ENCODE measurements at regions not wholly inside any gene's neighbourhood (a gene's known extent, or its start where the extent isn't known, plus 50 kb on each side); places are given as distances from the start of the nearest gene placed in this dataset.

DNA sequence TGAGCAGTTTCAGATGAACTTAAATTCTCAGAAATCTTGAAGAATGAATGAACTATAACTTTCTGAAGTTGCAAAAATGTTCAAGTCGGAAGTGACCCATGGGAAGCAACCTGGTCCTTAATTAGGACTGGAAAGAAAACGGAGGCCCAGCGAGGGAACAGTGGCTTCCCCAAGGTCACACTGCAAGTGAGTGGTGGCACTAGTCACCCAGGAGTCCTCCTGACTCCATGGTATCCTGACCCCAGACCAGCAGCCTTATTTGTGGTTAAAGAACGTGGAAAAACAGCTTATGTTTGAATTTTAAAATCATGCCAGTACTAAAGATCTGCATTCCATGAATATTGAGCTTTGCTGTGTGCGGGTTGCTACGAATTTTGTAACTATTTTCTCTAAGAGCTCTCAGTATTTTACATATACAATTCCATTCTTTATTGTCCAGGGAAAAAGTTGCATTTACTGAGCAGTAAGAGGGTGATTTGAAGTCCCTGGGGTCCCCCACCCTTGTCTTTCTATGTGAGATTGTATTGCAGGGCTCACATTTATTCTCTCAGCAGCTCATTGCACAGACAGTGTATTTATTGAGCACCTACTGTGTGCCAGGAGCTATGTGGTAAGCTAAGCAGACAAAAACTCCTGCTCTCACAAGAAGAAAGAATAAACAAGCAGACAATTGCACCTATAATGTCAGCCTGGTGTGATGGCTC, 61.6 kb upstream of the ATP5PO start:
- Mint-ChIP-seq H3K4me3 (no peak overlapping the region), H3K27me3 (ENCODE audit: low read depth) (no peaks in the 10 kb centered on the region), H3K9me3 (no peaks in the 10 kb centered on the region), H3K4me1 (ENCODE audit: low read depth) (peaks cover 56% of the 10 kb centered on the region), H3K27ac (peak overlapping the region; percentile 99), H3K36me3 (ENCODE audit: low read depth) (peaks cover 1% of the 10 kb centered on the region)
- intact Hi-C loops (cut with micrococcal nuclease), result loop anchor here (2.0 to 10.0 kb wide), 6 partner anchors 66 to 742 kb away; partner anchors contain the start of genes CRYZL1, GART, ITSN1 and SON
- CTCF ChIA-PET, result interaction anchor here (0.8 to 2.6 kb wide), 6 partner anchors 24 to 124 kb away, joined by 3 to 9 read pairs (median 3); no protein-coding TSS in a partner anchor
- DNase-seq, result no peak

GRCh38 chr21:33976082-33977016, 60.7 kb upstream of the ATP5PO start:
- peaks cover 52% of the 10 kb centered on the region for H3K4me1 Mint-ChIP-seq (ENCODE audit: low read depth)
- peak; percentile 83 for DNase-seq
- H3K27ac Mint-ChIP-seq, result peak overlapping the region; percentile 99
- H3K27me3 Mint-ChIP-seq (ENCODE audit: low read depth), result no peaks in the 10 kb centered on the region
- peaks cover 1% of the 10 kb centered on the region for H3K36me3 Mint-ChIP-seq (ENCODE audit: low read depth)
- H3K9me3 Mint-ChIP-seq, result no peaks in the 10 kb centered on the region
- peak overlapping the region; percentile 70 for H3K4me3 Mint-ChIP-seq
- intact Hi-C loops (cut with micrococcal nuclease), result loop anchor here (1.0 to 10.0 kb wide), 9 partner anchors 54 to 742 kb away; partner anchors contain the start of genes CRYZL1, GART, ITSN1 and SON
- CTCF ChIA-PET, result interaction anchor here (0.7 to 2.6 kb wide), 11 partner anchors 23 to 180 kb away, joined by 3 to 9 read pairs (median 3); no protein-coding TSS in a partner anchor

GRCh38 chr21:33975548-33976081, 60.0 kb upstream of the ATP5PO start:
- peak overlapping the region; percentile 99 for H3K27ac Mint-ChIP-seq
- H3K36me3 Mint-ChIP-seq (ENCODE audit: low read depth), result peaks cover 1% of the 10 kb centered on the region
- no peaks in the 10 kb centered on the region for H3K27me3 Mint-ChIP-seq (ENCODE audit: low read depth)
- H3K4me1 Mint-ChIP-seq (ENCODE audit: low read depth), result peaks cover 45% of the 10 kb centered on the region
- CTCF ChIA-PET, result interaction anchor here (0.9 to 2.6 kb wide), 7 partner anchors 22 to 99 kb away, joined by 3 to 9 read pairs (median 5); no protein-coding TSS in a partner anchor
- intact Hi-C loops (cut with micrococcal nuclease), result loop anchor here (1.0 to 10.0 kb wide), 13 partner anchors 28 to 741 kb away; partner anchors contain the start of genes CRYZL1, GART, ITSN1 and SON
- peak; percentile 82 for DNase-seq
- H3K9me3 Mint-ChIP-seq, result no peaks in the 10 kb centered on the region
- peak overlapping the region; percentile 70 for H3K4me3 Mint-ChIP-seq

DNA sequence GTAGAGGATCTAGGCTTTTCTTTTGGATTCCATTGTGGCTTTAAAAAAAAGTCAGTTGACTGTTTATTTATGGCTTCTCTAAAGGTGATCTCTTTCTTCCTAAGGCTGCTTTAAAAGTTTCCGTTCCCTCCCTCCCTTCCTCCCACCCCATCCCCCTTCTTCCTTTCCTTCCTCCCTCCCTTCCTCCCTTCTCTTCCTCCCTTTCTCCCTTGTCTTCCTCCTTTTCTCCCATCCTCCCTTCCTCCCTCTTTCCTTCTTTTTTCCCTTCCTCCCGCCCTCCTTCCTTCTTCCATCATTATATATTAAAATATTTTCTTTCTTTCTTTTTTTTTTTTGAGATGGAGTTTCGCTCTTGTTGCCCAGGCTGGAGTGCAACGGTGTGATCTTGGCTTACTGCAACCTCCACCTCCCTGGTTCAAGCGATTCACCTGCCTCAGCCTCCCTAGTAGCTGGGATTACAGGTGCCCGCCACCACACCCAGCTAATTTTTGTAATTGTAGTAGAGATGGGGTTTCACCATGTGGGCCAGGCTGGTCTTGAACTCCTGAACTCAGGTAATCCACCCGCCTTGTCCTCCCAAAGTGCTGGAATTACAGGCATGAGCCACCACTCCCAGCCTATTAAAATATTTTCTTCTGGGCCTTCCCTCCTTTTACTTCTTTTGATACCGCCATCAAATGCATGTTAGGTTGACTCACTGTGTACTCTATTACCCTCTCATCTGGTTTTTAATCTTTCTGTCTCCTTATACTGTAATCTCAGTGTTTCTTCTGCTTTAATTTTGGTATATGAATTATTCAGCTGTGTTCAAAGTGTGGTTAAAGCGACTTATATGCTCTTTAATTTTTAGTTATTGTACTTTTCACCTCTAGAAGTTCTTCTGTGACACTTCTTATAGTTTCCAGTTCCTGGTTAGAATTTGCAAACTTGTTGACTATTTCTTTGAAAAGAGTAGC, 59.2 kb upstream of the ATP5PO start:
- H3K4me3 Mint-ChIP-seq, result no peak overlapping the region
- H3K27me3 Mint-ChIP-seq (ENCODE audit: low read depth), result no peaks in the 10 kb centered on the region
- H3K36me3 Mint-ChIP-seq (ENCODE audit: low read depth), result peaks cover 3% of the 10 kb centered on the region
- intact Hi-C loops (cut with micrococcal nuclease), result loop anchor here (1.0 to 10.0 kb wide), 8 partner anchors 27 to 740 kb away; partner anchors contain the start of genes CRYZL1, GART, ITSN1 and SON
- H3K4me1 Mint-ChIP-seq (ENCODE audit: low read depth), result peaks cover 45% of the 10 kb centered on the region
- CTCF ChIA-PET, result interaction anchor here (1.0 to 2.6 kb wide), 4 partner anchors 21 to 98 kb away, joined by 3 to 9 read pairs (median 5); partner anchors contain the start of genes MRPS6 and SLC5A3
- DNase-seq, result peak; percentile 31
- peak overlapping the region; percentile 99 for H3K27ac Mint-ChIP-seq
- no peaks in the 10 kb centered on the region for H3K9me3 Mint-ChIP-seq

DNA sequence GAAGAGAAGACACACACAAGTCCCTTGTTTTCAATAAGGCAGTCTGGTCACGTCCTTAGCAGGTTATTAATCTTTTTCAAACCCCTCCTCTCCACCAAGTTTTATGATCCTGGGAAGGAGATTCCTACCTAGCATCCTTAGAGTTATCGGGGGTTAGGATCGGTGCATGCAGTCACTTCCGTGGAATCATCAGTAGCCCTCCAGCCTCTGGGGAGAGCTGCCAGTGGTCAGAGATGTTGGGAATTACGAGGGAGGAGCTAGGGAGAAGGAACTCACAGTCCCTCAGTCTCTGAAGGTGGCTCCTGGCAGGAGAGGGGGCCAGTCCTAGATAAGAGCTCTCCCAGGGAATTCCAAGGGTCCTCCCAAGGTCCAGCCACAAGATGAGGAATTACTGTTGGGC, 57.7 kb upstream of the ATP5PO start:
- Mint-ChIP-seq H3K27me3 (ENCODE audit: low read depth) (no peaks in the 10 kb centered on the region), H3K36me3 (ENCODE audit: low read depth) (peaks cover 3% of the 10 kb centered on the region), H3K4me1 (ENCODE audit: low read depth) (peaks cover 41% of the 10 kb centered on the region), H3K27ac (no peak overlapping the region), H3K4me3 (no peak overlapping the region), H3K9me3 (no peaks in the 10 kb centered on the region)
- intact Hi-C loops (cut with micrococcal nuclease), result loop anchor here (10.0 kb wide), 1 partner anchor 738 kb away; no protein-coding TSS in a partner anchor
- no peak for DNase-seq
- CTCF ChIA-PET, result interaction anchor here (1.0 to 1.3 kb wide), 2 partner anchors 25 to 49 kb away, joined by 4 to 5 read pairs; no protein-coding TSS in a partner anchor

DNA sequence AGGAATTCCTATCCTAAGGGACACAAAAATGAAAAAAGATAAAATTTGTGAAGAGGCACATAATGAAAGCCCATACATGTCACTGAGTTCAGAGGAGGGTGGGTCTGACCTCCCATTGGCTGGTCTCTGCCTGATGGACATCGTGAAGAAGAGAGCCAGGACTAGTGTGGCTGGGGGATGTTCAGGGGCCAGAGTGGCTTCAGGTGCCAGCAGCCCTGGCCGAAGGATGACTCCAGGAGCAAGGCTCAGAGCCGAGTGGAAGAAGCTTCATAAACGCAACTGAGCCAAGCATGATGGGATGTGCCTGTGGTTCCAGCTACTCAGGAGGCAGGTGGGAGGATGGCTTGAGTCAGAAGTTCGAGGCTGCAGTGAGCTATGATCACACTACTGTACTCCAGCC, 56.9 kb upstream of the ATP5PO start:
- Mint-ChIP-seq H3K27ac (no peak overlapping the region), H3K27me3 (ENCODE audit: low read depth) (no peaks in the 10 kb centered on the region), H3K9me3 (no peaks in the 10 kb centered on the region), H3K36me3 (ENCODE audit: low read depth) (peaks cover 3% of the 10 kb centered on the region), H3K4me1 (ENCODE audit: low read depth) (peaks cover 39% of the 10 kb centered on the region), H3K4me3 (no peak overlapping the region)
- no peak for DNase-seq
- intact Hi-C loops (cut with micrococcal nuclease), result loop anchor here (10.0 kb wide), 1 partner anchor 738 kb away; no protein-coding TSS in a partner anchor
- CTCF ChIA-PET, result no interaction called here

DNA sequence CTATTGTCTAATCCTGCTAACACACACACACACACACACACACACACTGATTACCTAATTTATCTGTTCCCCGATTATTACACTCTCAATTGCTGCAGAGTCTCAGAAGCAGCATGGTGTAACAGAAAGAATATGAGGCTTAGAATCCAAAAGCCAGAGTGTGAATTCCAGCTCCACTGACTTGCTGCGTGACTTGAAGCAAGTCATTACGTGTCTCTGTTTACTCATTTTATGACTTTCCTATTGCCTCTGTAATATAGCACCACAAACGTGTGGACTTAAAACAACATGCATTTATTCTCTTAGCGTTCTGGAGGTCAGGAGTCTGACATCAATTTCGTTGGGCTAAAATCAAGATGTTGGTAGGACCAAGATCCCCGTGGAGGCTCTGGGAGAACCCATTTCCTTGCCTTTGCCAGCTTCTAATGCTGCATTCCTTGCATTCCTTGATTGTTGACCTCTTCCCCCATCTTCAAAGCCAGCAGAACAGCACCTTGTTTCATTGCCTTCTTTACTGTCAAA, 55.9 kb upstream of the ATP5PO start:
- no peaks in the 10 kb centered on the region for H3K9me3 Mint-ChIP-seq
- DNase-seq, result no peak
- CTCF ChIA-PET, result no interaction called here
- no peaks in the 10 kb centered on the region for H3K27me3 Mint-ChIP-seq (ENCODE audit: low read depth)
- peaks cover 3% of the 10 kb centered on the region for H3K36me3 Mint-ChIP-seq (ENCODE audit: low read depth)
- intact Hi-C loops (cut with micrococcal nuclease), result loop anchor here (10.0 kb wide), 1 partner anchor 737 kb away; no protein-coding TSS in a partner anchor
- peak overlapping the region; percentile 22 for H3K27ac Mint-ChIP-seq
- peaks cover 29% of the 10 kb centered on the region for H3K4me1 Mint-ChIP-seq (ENCODE audit: low read depth)
- no peak overlapping the region for H3K4me3 Mint-ChIP-seq

GRCh38 chr21:33969581-33969980, 54.0 kb upstream of the ATP5PO start:
- intact Hi-C loops (cut with micrococcal nuclease), result no loop called here
- Mint-ChIP-seq H3K27ac (no peak overlapping the region), H3K27me3 (ENCODE audit: low read depth) (no peaks in the 10 kb centered on the region), H3K36me3 (ENCODE audit: low read depth) (peaks cover 1% of the 10 kb centered on the region), H3K9me3 (no peaks in the 10 kb centered on the region), H3K4me1 (ENCODE audit: low read depth) (peaks cover 9% of the 10 kb centered on the region), H3K4me3 (no peak overlapping the region)
- CTCF ChIA-PET, result interaction anchor here (1.8 kb wide), 1 partner anchor 46 kb away, joined by 8 read pairs; no protein-coding TSS in a partner anchor
- no peak for DNase-seq

GRCh38 chr21:33968995-33969348, 53.4 kb upstream of the ATP5PO start:
- intact Hi-C loops (cut with micrococcal nuclease), result no loop called here
- H3K27me3 Mint-ChIP-seq (ENCODE audit: low read depth), result no peaks in the 10 kb centered on the region
- no peak overlapping the region for H3K4me3 Mint-ChIP-seq
- CTCF ChIA-PET, result interaction anchor here (1.8 kb wide), 1 partner anchor 45 kb away, joined by 8 read pairs; no protein-coding TSS in a partner anchor
- no peak overlapping the region for H3K27ac Mint-ChIP-seq
- peaks cover 3% of the 10 kb centered on the region for H3K4me1 Mint-ChIP-seq (ENCODE audit: low read depth)
- H3K9me3 Mint-ChIP-seq, result no peaks in the 10 kb centered on the region
- DNase-seq, result no peak
- H3K36me3 Mint-ChIP-seq (ENCODE audit: low read depth), result peaks cover 1% of the 10 kb centered on the region

GRCh38 chr21:33968080-33968994, 52.7 kb upstream of the ATP5PO start:
- no peaks in the 10 kb centered on the region for H3K9me3 Mint-ChIP-seq
- intact Hi-C loops (cut with micrococcal nuclease), result no loop called here
- H3K4me3 Mint-ChIP-seq, result no peak overlapping the region
- CTCF ChIA-PET, result interaction anchor here (0.7 to 1.8 kb wide), 3 partner anchors 9 to 365 kb away, joined by 3 to 8 read pairs (median 4); no protein-coding TSS in a partner anchor
- DNase-seq, result peak; percentile 31
- H3K4me1 Mint-ChIP-seq (ENCODE audit: low read depth), result peaks cover 3% of the 10 kb centered on the region
- H3K36me3 Mint-ChIP-seq (ENCODE audit: low read depth), result peaks cover 1% of the 10 kb centered on the region
- no peak overlapping the region for H3K27ac Mint-ChIP-seq
- no peaks in the 10 kb centered on the region for H3K27me3 Mint-ChIP-seq (ENCODE audit: low read depth)
